ENCODE measurements at regions not wholly inside any gene's neighbourhood (a gene's known extent, or its start where the extent isn't known, plus 50 kb on each side); places are given as distances from the start of the nearest gene placed in this dataset.
A peak's percentile ranks its signal among the peaks of the same experiment; 100 is the strongest.
"Not testable (repeated sequence)": the region's sequence is repeated elsewhere in the genome, so short reads cannot be mapped to it uniquely, and the experiment has no call there.

DNA sequence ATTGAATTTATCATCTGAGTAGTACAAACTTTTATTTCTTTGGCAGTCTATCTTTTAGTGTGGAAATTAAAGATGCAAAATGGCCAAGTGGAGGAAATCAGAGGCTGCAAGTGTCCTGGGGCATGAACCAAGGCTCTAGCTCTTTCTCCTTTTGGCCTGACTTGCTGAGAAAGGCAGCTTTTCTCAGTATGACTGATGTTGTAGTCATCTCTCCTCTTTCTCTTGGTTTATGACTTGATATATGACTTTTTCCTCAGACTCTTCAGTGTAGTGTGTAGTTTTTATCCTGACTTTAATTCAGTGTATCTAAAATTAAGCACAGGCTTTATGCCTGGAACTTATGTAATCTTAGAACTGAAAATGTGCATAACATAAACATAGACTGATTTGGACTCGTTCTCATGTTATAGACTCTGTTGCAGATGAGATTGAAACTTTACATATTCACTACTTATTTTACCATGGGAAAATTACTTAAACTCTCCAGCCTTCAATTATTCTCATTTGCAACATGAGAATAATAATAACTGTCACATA is 65.7 kb downstream of the SLITRK5 start:
- DNase-seq (ENCODE audit: low read depth, low spot score): no peak
- no peak overlapping the region for H3K4me3 ChIP-seq (ENCODE audit: low read length)

DNA sequence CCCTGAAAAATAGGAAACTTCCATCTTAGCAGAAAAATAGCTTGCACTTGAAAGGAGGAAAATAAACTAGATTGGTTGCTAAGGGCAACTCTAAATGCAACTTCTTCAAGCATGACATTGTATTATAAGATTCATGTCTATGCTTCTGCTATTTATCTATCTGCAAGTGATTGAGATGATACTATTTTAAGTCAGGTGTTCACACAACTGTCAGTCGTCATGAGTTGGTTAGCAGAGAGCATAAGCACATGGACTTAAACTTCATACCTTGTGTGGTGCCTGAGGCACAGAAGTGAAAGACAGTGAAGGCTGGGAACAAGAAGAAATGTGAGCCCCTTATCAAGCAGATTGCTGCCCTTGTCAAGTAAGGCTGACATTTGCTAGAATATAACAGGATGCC is 82.9 kb downstream of the SLITRK5 start:
- no peak for DNase-seq (ENCODE audit: low read depth, low spot score)
- H3K4me3 ChIP-seq (ENCODE audit: low read length): no peak overlapping the region

DNA sequence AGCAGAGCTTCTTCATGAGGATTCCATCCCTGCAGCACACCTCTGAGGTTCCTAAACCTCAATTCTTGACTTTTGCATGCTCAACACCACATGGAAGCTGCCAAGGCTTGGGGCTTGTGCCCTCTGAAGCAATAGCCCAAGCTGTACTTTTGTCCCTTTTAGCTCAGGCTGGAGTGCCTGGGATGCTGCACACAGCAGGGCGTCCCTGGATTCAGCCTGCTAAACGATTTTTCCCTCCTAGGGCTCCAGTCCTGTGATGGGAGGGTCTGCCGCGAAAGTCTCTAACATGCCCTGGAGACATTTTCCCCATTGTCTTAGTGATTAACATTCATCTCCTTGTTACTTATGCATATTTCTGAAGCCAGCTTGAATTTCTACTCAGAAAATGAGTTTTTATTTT is 98.3 kb downstream of the SLITRK5 start:
- DNase-seq (ENCODE audit: low read depth, low spot score): no peak
- no peak overlapping the region for H3K4me3 ChIP-seq (ENCODE audit: low read length)

DNA sequence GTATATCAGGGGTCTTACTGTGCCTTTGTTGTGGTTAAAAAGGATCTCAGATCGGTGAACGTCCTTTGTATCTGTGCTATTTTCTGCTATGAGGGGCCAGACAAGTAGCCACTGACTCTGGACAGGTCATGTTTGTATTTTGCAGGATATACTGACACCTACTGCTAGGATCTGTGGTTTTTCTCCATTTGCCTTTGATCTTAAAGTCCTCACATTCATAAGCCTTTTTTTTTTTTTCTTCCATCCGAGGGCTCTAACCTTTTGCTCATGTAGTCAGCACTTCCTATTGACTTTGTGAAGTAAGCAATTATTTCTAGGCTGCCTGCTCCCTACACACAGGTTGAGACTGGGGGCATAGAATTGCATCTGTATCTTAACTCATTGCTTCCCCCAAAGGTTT is 106.2 kb downstream of the SLITRK5 start:
- no peak overlapping the region for H3K4me3 ChIP-seq (ENCODE audit: low read length)
- DNase-seq (ENCODE audit: low read depth, low spot score): peak; percentile 4

DNA sequence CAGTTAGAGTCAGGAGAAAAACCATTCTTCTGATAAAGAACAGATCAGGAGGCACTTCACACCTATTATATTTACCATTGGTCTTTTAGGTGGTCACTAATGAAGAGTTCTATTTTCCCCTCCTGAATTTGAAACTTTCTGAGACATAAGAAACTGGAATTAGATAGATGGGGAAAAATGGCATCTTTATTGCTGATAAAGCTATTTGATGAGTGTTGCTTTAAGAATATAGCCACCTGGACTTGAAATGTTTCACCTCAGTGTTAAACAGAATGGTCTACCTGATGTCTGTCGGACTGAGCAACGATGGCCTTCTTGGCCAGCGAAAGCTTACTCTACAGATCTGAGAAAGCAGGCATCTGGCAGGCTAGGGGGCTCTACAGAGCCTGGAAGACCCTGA is 107.0 kb downstream of the SLITRK5 start:
- DNase-seq (ENCODE audit: low read depth, low spot score): no peak
- no peak overlapping the region for H3K4me3 ChIP-seq (ENCODE audit: low read length)

DNA sequence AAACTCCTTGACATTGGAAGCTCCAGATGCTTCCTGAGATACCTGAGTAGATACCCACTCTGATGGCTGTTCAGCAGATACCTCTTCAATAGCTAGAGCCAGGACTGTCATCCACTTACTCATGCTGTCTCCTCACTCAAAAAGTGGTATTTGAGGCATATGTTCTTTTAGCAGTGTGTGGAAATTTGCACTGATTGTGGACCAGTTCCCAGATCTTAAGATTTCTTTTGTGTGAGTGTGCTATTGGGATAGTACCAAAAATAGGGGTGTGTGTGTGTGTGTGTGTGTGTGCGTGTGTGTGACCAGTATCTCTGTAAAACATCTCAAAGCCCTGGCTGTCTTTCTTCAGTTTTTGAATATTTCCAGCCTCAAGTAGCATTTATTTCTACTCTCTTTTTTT is 108.3 kb downstream of the SLITRK5 start:
- no peak overlapping the region for H3K4me3 ChIP-seq (ENCODE audit: low read length)
- no peak for DNase-seq (ENCODE audit: low read depth, low spot score)

DNA sequence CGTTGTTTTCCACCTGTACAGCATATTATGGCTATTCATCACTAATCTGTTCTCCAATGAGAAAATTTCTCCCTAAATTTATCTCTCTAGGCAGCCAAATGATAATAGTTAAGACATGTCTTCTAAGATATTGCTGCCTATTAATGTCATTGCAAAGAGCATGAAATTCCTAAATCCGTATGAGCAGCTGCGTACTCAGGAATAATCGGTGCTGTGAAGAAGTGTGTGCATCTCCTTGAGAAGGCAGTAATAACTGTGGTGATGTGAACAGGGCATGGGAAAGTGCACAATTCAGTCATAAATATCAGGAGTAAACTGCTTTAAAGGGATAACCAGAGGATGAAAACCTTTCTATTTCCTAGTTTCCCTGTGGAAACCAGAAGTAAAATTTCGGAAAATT is 112.2 kb downstream of the SLITRK5 start:
- no peak overlapping the region for H3K4me3 ChIP-seq (ENCODE audit: low read length)
- no peak for DNase-seq (ENCODE audit: low read depth, low spot score)

DNA sequence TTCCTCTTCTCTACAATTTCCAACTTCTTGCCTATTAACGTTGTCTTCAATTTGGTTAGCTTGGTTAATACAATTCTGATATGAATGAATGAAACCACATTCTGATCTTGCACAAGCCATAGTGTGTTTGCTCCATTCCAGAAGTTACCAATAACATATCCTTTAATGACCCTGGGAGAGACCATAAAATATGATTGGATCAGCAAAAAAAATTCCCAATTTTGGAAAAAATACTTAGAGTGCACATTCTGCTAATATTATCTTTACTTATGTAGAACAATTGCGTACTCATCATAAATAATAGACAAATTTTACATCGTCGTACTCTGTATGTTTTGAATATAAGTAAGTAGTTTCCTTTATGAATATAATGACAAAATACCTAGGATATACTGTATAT is 117.2 kb downstream of the SLITRK5 start:
- DNase-seq (ENCODE audit: low read depth, low spot score): no peak
- no peak overlapping the region for H3K4me3 ChIP-seq (ENCODE audit: low read length)

GRCh38 chr13:87792878-87793277 is 121.7 kb downstream of the SLITRK5 start:
- DNase-seq (ENCODE audit: low read depth, low spot score): no peak
- H3K4me3 ChIP-seq (ENCODE audit: low read length): no peak overlapping the region

DNA sequence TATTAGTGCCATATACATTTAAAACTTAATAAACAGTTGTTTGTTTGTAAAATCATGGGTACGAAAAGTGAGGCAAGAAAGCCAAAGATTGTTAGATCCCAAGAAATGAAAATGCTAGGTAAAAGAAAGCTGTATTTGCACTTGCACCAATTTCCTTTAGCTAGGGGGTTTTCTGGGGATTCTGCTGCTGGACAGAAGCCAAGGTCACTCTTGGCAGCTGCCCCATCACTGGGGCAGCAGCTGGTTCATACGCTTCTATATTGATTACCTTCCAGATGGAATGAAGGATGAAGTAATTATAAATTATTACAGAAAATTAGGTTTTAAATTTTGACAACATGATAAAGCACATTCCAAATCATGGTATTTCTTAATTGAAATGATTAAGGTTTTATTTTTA is 127.4 kb downstream of the SLITRK5 start:
- H3K4me3 ChIP-seq (ENCODE audit: low read length): no peak overlapping the region
- no peak for DNase-seq (ENCODE audit: low read depth, low spot score)

- H3K4me3 ChIP-seq (ENCODE audit: low read length): no peak overlapping the region
- no peak for DNase-seq (ENCODE audit: low read depth, low spot score)
Observed at GRCh38 chr13:87810391-87810801, 139.2 kb downstream of the SLITRK5 start.

DNA sequence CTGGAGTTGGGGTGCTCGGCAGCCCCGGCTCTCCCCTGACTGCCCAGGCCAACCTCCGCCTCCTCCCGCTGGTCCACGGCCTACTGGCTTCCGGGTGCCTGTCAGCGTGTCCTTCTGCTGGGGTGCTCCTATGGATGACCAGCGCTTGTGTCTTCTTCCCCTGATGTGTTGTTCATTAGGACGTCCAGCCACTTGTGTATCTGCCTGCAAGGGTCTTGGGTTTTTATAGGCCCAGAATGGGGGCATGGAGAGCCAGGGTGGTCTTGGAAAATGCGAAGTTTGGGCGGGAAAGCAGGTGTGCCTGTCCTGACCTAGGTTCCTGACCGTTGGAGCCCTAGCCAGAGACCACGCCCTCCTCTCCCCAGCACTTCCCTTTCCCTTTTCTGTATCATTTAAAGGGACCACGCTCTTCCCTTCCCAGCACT is 139.8 kb downstream of the SLITRK5 start:
- no peak overlapping the region for H3K4me3 ChIP-seq (ENCODE audit: low read length)
- no peak for DNase-seq (ENCODE audit: low read depth, low spot score)

DNA sequence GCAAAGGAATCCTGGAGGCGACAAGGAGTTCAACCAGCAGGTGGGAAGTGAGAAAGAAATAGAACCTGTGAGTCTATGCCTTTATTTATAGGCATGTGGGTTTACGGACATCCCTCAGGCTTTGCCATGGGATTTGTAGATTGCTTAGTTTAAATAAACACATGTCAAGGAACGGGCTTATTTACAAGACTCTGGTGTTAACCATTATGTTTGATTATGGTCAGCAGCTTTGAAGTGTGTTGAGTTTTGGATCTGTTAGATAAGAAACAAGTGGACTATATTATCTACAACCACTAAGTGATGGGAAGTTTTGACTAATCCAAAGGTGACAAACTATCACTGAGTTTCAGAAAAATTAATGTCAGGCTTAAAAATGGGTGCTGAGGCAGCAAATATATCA is 143.2 kb downstream of the SLITRK5 start:
- no peak overlapping the region for H3K4me3 ChIP-seq (ENCODE audit: low read length)
- DNase-seq (ENCODE audit: low read depth, low spot score): no peak

GRCh38 chr13:87820241-87820640 is 149.1 kb downstream of the SLITRK5 start:
- DNase-seq (ENCODE audit: low read depth, low spot score): no peak
- H3K4me3 ChIP-seq (ENCODE audit: low read length): no peak overlapping the region

- no peak overlapping the region for H3K4me3 ChIP-seq (ENCODE audit: low read length)
Observed at GRCh38 chr13:87821512-87821911, 150.3 kb downstream of the SLITRK5 start.

GRCh38 chr13:87826301-87826700 is 155.1 kb downstream of the SLITRK5 start:
- not testable (repeated sequence) for H3K4me3 ChIP-seq (ENCODE audit: low read length); DNase-seq (ENCODE audit: low read depth, low spot score)

More at GRCh38 chr13:87821512-87821911, 150.3 kb downstream of the SLITRK5 start:
- DNase-seq (ENCODE audit: low read depth, low spot score): no peak

GRCh38 chr13:87827479-87827878 is 156.3 kb downstream of the SLITRK5 start:
- H3K4me3 ChIP-seq (ENCODE audit: low read length): no peak overlapping the region
- no peak for DNase-seq (ENCODE audit: low read depth, low spot score)

GRCh38 chr13:87837522-87837921 is 166.4 kb downstream of the SLITRK5 start:
- DNase-seq (ENCODE audit: low read depth, low spot score): no peak
- no peak overlapping the region for H3K4me3 ChIP-seq (ENCODE audit: low read length)

DNA sequence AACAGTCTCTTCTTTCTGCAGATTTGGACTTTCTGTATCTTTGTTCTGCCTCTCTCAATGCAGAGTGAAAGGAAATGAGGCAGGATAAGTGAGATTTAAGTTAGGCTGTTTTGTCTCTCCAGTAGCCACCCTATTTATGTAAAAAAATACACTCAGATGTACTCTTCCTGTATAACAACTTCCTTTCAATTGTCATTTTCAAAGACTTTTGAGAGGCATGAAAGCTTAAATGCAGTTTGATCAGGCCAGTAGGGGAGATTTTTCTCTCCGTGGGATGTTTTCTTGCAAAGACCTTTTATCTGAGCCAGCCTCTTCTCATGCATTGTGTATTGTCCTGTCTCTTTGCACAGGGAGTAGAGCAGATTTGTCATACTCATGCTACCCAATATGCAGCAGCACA is 166.8 kb downstream of the SLITRK5 start:
- no peak overlapping the region for H3K4me3 ChIP-seq (ENCODE audit: low read length)
- no peak for DNase-seq (ENCODE audit: low read depth, low spot score)

- no peak overlapping the region for H3K4me3 ChIP-seq (ENCODE audit: low read length)
- DNase-seq (ENCODE audit: low read depth, low spot score): no peak
Observed at GRCh38 chr13:87851410-87851809, 180.2 kb downstream of the SLITRK5 start.

DNA sequence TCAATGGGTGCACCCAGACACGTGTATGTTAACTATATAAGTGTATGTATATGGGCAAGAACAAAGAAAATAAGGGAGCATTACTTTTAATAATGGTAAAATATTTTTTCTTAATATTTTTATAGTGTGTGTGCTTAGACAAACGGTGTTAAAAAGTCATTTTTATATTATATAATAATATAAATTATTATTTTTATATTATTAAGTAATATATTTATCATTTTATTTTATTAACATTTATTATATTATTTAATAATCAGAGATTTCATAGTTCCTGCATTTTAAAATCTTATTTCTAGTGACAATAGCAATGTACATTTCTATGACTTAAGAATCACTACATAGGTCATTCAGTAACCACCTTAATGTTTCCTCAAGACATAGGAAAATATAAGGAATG is 184.4 kb downstream of the SLITRK5 start:
- no peak for DNase-seq (ENCODE audit: low read depth, low spot score)
- no peak overlapping the region for H3K4me3 ChIP-seq (ENCODE audit: low read length)

GRCh38 chr13:87859261-87859660 is 188.1 kb downstream of the SLITRK5 start:
- DNase-seq (ENCODE audit: low read depth, low spot score): no peak
- H3K4me3 ChIP-seq (ENCODE audit: low read length): no peak overlapping the region

Measured in Jurkat, Clone E6-1 (cell line).